Naive thymus-derived CD4-positive, alpha-beta T cell (primary cell): ENCODE measurements at regions not wholly inside any gene's neighbourhood (a gene's known extent, or its start where the extent isn't known, plus 50 kb on each side); places are given as distances from the start of the nearest gene placed in this dataset.
A peak's percentile ranks its signal among the peaks of the same experiment; 100 is the strongest.

Experiments
- ATAC-seq: fragments of 150-1000 bp; cut with Tn5 transposase; 2 replicates; pipeline ENCODE4 v1.10.0; 2021; ENCODE audit warnings: mild to moderate bottlenecking, moderate library complexity
- CTCF ChIA-PET: fragments of 350-600 bp; sonication (Branson Sonifier 250); formaldehyde crosslinking; loops from one replicate; lab custom pipeline; 2021; ENCODE audit warnings: antibody characterized with exemption; lab: Charles Lee
- POLR2A ChIA-PET: fragments of 350-600 bp; sonication (Branson Sonifier 250); formaldehyde crosslinking; loops from one replicate; lab custom pipeline; 2021; ENCODE audit warnings: antibody characterized with exemption, inconsistent platforms; lab: Charles Lee
- DNase-seq, 9 donors: peaks; one replicate each; pipeline versions ENCODE4 v3.0.0 to v3.0.0-alpha.2; 2020 to 2022; ENCODE audit warnings: mixed read lengths in 1 of 9
- H3K27ac ChIP-seq: one replicate; pipeline ENCODE4 v1.7.0; 2013; ENCODE audit warnings: mild to moderate bottlenecking, low read depth, low read length, moderate library complexity
- H3K27me3 ChIP-seq, 2 donors: one replicate each; pipeline ENCODE4 v1.7.0; 2013; ENCODE audit warnings: low read length in 2 of 2, mild to moderate bottlenecking in 2 of 2, moderate library complexity in 2 of 2; ENCODE audit not compliant: control insufficient read depth in 2 of 2, insufficient read depth in 2 of 2
- H3K36me3 ChIP-seq, 3 experiments: 1 replicate in 2 of 3; 2 replicates in 1 of 3; pipeline ENCODE4 v1.7.0; 2013; ENCODE audit warnings: low read length in 3 of 3, mild to moderate bottlenecking in 3 of 3, moderate library complexity in 1 of 3; ENCODE audit not compliant: insufficient read depth in 3 of 3, control insufficient read depth in 2 of 3
- H3K4me1 ChIP-seq, 2 donors: one replicate each; pipeline ENCODE4 v1.7.0; 2013; ENCODE audit warnings: low read length in 2 of 2, mild to moderate bottlenecking in 2 of 2, moderate library complexity in 1 of 2; ENCODE audit not compliant: control insufficient read depth in 2 of 2, insufficient read depth in 2 of 2
- H3K4me3 ChIP-seq: 2 replicates; pipeline ENCODE4 v1.7.0; 2013; ENCODE audit warnings: mild to moderate bottlenecking, low read length
- H3K9me3 ChIP-seq, 3 experiments: 1 replicate in 2 of 3; 2 replicates in 1 of 3; pipeline ENCODE4 v1.7.0; 2013; ENCODE audit warnings: low read length in 3 of 3; ENCODE audit not compliant: control insufficient read depth in 2 of 3
- H3K27ac Mint-ChIP-seq, 9 donors: one replicate each; pipeline ENCODE4 v1.8.0; 2020 to 2022; ENCODE audit warnings: mixed read lengths in 9 of 9, mild to moderate bottlenecking in 8 of 9, moderate library complexity in 5 of 9, inconsistent platforms in 2 of 9
- H3K27me3 Mint-ChIP-seq, 5 donors: one replicate each; pipeline ENCODE4 v1.8.0; 2021 to 2022; ENCODE audit warnings: mixed read lengths in 5 of 5, mild to moderate bottlenecking in 1 of 5
- H3K36me3 Mint-ChIP-seq, 5 donors: one replicate each; pipeline ENCODE4 v1.8.0; 2020 to 2022; ENCODE audit warnings: mixed read lengths in 5 of 5, mild to moderate bottlenecking in 3 of 5, inconsistent platforms in 1 of 5
- H3K4me1 Mint-ChIP-seq, 7 donors: one replicate each; pipeline ENCODE4 v1.8.0; 2020 to 2022; ENCODE audit warnings: mixed read lengths in 7 of 7, mild to moderate bottlenecking in 3 of 7, inconsistent platforms in 1 of 7
- H3K4me3 Mint-ChIP-seq, 10 donors: one replicate each; pipeline ENCODE4 v1.8.0; 2020 to 2022; ENCODE audit warnings: mild to moderate bottlenecking in 10 of 10, mixed read lengths in 10 of 10, moderate library complexity in 6 of 10, inconsistent platforms in 2 of 10
- H3K9me3 Mint-ChIP-seq, 11 donors: one replicate each; pipeline ENCODE4 v1.8.0; 2020 to 2022; ENCODE audit warnings: mixed read lengths in 11 of 11, mild to moderate bottlenecking in 4 of 11, inconsistent platforms in 1 of 11, moderate library complexity in 1 of 11
- intact Hi-C, 2 donors: fragments of 100-400 bp; cut with micrococcal nuclease; formaldehyde crosslinking; loops; one replicate each; pipeline ENCODE4 v1.15.1; 2023

DNA sequence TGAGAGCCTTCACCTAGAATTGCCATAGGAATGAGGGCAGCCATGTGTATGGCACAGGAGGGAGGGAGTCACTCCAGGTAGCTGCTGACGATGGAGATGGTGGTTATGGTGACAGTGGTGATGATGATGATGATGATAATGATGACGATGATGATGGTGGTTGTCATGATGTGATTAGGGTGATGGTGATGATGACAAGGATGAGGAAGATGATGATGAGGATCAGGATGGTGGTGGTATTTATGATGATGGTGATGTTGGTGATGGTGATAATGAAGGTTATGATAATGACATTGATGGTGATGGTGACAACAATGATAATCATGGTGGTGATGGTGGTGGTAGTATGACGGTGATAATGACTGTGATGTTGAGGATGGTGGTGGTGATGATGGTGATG, 1130.5 kb downstream of the BRD1 start:
- Histone ChIP-seq H3K4me1 (no peaks in the 10 kb centered on the region), H3K36me3 (no peaks in the 10 kb centered on the region), H3K27me3 (no peaks in the 10 kb centered on the region), H3K4me3 (no peak overlapping the region), H3K9me3 (no peaks in the 10 kb centered on the region), H3K27ac (no peak overlapping the region)
- ATAC-seq (no peak), DNase-seq (no peak)
- H3K4me1 Mint-ChIP-seq = no peaks in the 10 kb centered on the region
- POLR2A ChIA-PET = no interaction called here
- H3K9me3 Mint-ChIP-seq = peaks cover 0 to 1% (median 0%) of the 10 kb centered on the region in 11 donors
- no peak overlapping the region for H3K4me3 Mint-ChIP-seq
- no peaks in the 10 kb centered on the region for H3K27me3 Mint-ChIP-seq
- no peaks in the 10 kb centered on the region for H3K36me3 Mint-ChIP-seq
- CTCF ChIA-PET = no interaction called here
- intact Hi-C loops = no loop called here
- H3K27ac Mint-ChIP-seq = no peak overlapping the region

- DNase-seq = no peak
- ATAC-seq = no peak
- H3K36me3 ChIP-seq = no peaks in the 10 kb centered on the region
- no peaks in the 10 kb centered on the region for H3K27me3 Mint-ChIP-seq
- H3K4me1 Mint-ChIP-seq = no peaks in the 10 kb centered on the region
- CTCF ChIA-PET = no interaction called here
- no peak overlapping the region for H3K4me3 ChIP-seq
- no peaks in the 10 kb centered on the region for H3K9me3 ChIP-seq
- H3K27me3 ChIP-seq = no peaks in the 10 kb centered on the region
- H3K27ac ChIP-seq = no peak overlapping the region
- H3K36me3 Mint-ChIP-seq = no peaks in the 10 kb centered on the region
- peak overlapping the region in 1 of 9 donors; percentile 66 for H3K27ac Mint-ChIP-seq
- no peak overlapping the region for H3K4me3 Mint-ChIP-seq
- intact Hi-C loops = no loop called here
- POLR2A ChIA-PET = no interaction called here
- H3K4me1 ChIP-seq = no peaks in the 10 kb centered on the region
- H3K9me3 Mint-ChIP-seq = no peaks in the 10 kb centered on the region
These were observed 1131.3 kb downstream of the BRD1 start for GRCh38 chr22:48696371-48696770.

DNA sequence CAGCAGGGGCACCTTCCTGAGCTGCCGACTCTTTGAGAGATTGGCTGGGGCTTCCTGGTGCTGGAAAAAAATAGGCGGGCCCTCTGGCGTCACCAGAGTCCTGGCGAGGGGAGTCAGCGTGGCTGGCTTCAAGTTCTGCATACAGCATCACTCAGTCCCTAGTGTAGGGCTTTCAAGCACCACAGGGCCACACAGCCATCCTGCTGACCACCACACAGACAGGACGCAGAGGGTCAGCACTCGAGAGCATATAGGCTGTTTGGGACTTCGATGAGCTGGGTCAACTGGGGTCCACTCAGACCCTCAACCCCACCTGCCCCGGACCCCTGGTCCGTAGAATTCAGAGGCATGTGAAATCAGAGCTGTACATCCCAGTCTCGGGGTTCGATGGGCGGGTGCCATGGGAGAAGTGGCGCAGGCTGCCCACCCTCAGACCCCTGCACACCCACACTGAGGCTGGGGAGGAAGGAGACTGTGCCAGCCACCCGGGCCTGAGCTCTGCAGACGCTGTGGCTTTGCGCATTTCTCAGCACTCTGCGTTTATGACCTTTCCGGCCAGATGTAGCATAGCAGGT, 1131.9 kb downstream of the BRD1 start:
- Mint-ChIP-seq H3K4me3 (no peak overlapping the region), H3K27ac (no peak overlapping the region), H3K4me1 (no peaks in the 10 kb centered on the region), H3K36me3 (no peaks in the 10 kb centered on the region), H3K9me3 (no peaks in the 10 kb centered on the region), H3K27me3 (no peaks in the 10 kb centered on the region)
- no peak overlapping the region for H3K4me3 ChIP-seq
- H3K36me3 ChIP-seq = no peaks in the 10 kb centered on the region
- no peak overlapping the region for H3K27ac ChIP-seq
- ChIA-PET CTCF (no interaction called here), POLR2A (no interaction called here)
- ATAC-seq = no peak
- H3K27me3 ChIP-seq = no peaks in the 10 kb centered on the region
- intact Hi-C loops = no loop called here
- no peak for DNase-seq
- no peaks in the 10 kb centered on the region for H3K9me3 ChIP-seq
- H3K4me1 ChIP-seq = no peaks in the 10 kb centered on the region

- POLR2A ChIA-PET = no interaction called here
These were observed 1132.4 kb downstream of the BRD1 start for GRCh38 chr22:48695251-48695650.

DNA sequence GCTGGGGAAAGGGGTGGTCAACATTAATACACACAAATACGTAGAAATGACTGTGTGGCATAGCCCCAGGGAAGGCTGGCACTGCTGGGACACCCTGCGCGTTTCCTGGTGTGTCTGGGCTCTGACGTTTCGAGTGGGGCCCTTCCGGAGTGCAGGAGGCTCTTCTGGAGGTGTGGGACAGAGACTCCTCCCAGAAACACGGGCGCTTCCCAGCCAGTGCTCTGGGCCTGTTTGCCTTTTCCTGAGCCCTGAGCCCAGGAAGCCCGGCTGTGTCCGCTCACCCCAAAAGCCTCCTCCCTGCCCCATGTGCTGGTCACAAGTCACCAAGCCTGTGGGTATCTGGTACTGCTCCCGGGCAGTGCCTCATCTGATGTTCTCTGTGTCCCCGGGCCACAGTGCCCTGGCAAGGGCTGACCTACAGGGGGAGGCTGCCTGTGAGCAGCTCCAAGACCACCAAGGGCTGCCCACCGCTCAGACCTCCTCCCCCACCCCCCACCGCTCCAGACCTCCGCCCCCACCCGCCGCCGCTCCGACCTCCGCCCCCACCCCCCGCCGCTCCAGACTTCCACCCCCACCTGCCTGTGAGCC, 1133.3 kb downstream of the BRD1 start:
- no peaks in the 10 kb centered on the region for H3K9me3 Mint-ChIP-seq
- Histone ChIP-seq H3K27me3 (no peaks in the 10 kb centered on the region), H3K4me1 (no peaks in the 10 kb centered on the region), H3K9me3 (no peaks in the 10 kb centered on the region), H3K27ac (no peak overlapping the region), H3K4me3 (no peak overlapping the region), H3K36me3 (no peaks in the 10 kb centered on the region)
- POLR2A ChIA-PET = no interaction called here
- no peaks in the 10 kb centered on the region for H3K27me3 Mint-ChIP-seq
- CTCF ChIA-PET = no interaction called here
- H3K4me3 Mint-ChIP-seq = no peak overlapping the region
- no peaks in the 10 kb centered on the region for H3K4me1 Mint-ChIP-seq
- no peaks in the 10 kb centered on the region for H3K36me3 Mint-ChIP-seq
- no peak overlapping the region for H3K27ac Mint-ChIP-seq
- ATAC-seq = no peak
- intact Hi-C loops = no loop called here
- no peak for DNase-seq

More at GRCh38 chr22:48695251-48695650, 1132.4 kb downstream of the BRD1 start:
- Mint-ChIP-seq H3K36me3 (no peaks in the 10 kb centered on the region), H3K27ac (no peak overlapping the region), H3K27me3 (no peaks in the 10 kb centered on the region), H3K4me1 (no peaks in the 10 kb centered on the region), H3K4me3 (no peak overlapping the region), H3K9me3 (no peaks in the 10 kb centered on the region)
- Histone ChIP-seq H3K9me3 (no peaks in the 10 kb centered on the region), H3K36me3 (no peaks in the 10 kb centered on the region), H3K4me1 (no peaks in the 10 kb centered on the region), H3K4me3 (no peak overlapping the region), H3K27ac (no peak overlapping the region), H3K27me3 (no peaks in the 10 kb centered on the region)
- CTCF ChIA-PET = no interaction called here
- no peak for ATAC-seq
- DNase-seq = no peak
- intact Hi-C loops = no loop called here

DNA sequence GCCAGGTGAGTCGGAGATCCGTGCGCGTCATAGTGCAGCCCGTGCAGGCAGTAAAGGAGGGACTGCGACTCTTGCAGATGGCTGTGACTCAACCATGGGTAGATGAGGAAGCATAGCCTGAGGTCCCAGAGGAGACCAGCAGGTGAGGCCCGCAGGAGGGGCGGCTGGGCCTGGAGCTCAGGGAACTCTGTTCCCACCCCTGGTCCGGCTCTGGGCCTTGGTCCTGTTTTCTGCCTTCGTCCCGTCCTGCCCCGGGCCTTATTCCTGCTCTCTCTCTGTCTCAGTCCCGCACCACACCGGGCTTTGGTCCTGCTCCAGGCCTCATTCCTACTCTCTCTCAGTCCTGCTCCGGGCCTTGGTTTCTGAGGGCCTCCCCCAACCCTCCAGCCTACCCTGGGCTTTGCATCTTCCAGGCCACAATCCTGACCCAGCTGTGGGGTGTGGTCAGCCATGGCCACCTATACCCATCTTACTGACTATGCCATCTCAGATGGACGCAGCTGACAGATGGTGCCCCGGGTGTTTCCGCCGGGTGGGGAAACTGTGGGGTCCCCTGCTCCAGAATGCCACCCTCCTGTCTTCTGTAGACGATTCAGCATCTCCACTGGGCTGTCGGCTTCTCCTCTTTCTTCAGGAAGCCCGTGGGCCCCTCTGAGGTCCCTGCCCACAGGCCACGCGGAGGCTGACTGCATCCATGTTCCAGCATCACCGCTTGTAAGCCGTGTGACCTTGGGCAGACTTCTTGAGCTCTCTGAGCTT, 1134.1 kb downstream of the BRD1 start:
- no peaks in the 10 kb centered on the region for H3K4me1 Mint-ChIP-seq
- Histone ChIP-seq H3K36me3 (no peaks in the 10 kb centered on the region), H3K9me3 (no peaks in the 10 kb centered on the region), H3K27me3 (no peaks in the 10 kb centered on the region), H3K27ac (no peak overlapping the region), H3K4me1 (no peaks in the 10 kb centered on the region), H3K4me3 (no peak overlapping the region)
- no peak for DNase-seq
- intact Hi-C loops = no loop called here
- H3K9me3 Mint-ChIP-seq = no peaks in the 10 kb centered on the region
- H3K27ac Mint-ChIP-seq = no peak overlapping the region
- POLR2A ChIA-PET = no interaction called here
- CTCF ChIA-PET = no interaction called here
- no peak for ATAC-seq
- no peak overlapping the region for H3K4me3 Mint-ChIP-seq
- no peaks in the 10 kb centered on the region for H3K27me3 Mint-ChIP-seq
- H3K36me3 Mint-ChIP-seq = no peaks in the 10 kb centered on the region
